Activated CD4-positive, alpha-beta memory T cell treated with anti-CD3 and anti-CD28 coated beads, Interleukin-2, amount 10 ng/mL, durations not matched to agents 7 days and 5 days (primary cell): ENCODE measurements at regions not wholly inside any gene's neighbourhood (a gene's known extent, or its start where the extent isn't known, plus 50 kb on each side); places are given as distances from the start of the nearest gene placed in this dataset.

Source experiments
- CTCF ChIA-PET: fragments of 350-600 bp; sonication (Branson Sonifier 250); formaldehyde crosslinking; loops from one replicate; lab custom pipeline; 2021; ENCODE audit warnings: antibody characterized with exemption, inconsistent platforms; lab: Charles Lee
- POLR2A ChIA-PET: fragments of 350-600 bp; sonication (Branson Sonifier 250); formaldehyde crosslinking; loops from one replicate; lab custom pipeline; 2021; ENCODE audit warnings: antibody characterized with exemption; lab: Charles Lee
- DNase-seq: peaks from one replicate; pipeline ENCODE4 v3.0.0-alpha.2; 2020
- H3K27ac Mint-ChIP-seq: one replicate; pipeline ENCODE4 v1.8.0; 2021; ENCODE audit warnings: mild to moderate bottlenecking, mixed read lengths
- H3K27me3 Mint-ChIP-seq: one replicate; pipeline ENCODE4 v1.8.0; 2021; ENCODE audit warnings: mixed read lengths
- H3K36me3 Mint-ChIP-seq: one replicate; pipeline ENCODE4 v1.8.0; 2021; ENCODE audit warnings: low read depth, mixed read lengths
- H3K4me1 Mint-ChIP-seq: one replicate; pipeline ENCODE4 v1.8.0; 2021; ENCODE audit warnings: mixed read lengths
- H3K4me3 Mint-ChIP-seq: one replicate; pipeline ENCODE4 v1.8.0; 2021; ENCODE audit warnings: mild to moderate bottlenecking, mixed read lengths
- H3K9me3 Mint-ChIP-seq: one replicate; pipeline ENCODE4 v1.8.0; 2021; ENCODE audit warnings: mixed read lengths

- no peaks in the 10 kb centered on the region for H3K36me3 Mint-ChIP-seq
- CTCF ChIA-PET: interaction anchor here (1.0 to 1.1 kb wide), 2 partner anchors 11 to 105 kb away, joined by 3 to 5 read pairs; no protein-coding TSS in a partner anchor
- no peak overlapping the region for H3K4me3 Mint-ChIP-seq
- H3K4me1 Mint-ChIP-seq: no peaks in the 10 kb centered on the region
- peaks cover 4% of the 10 kb centered on the region for H3K27me3 Mint-ChIP-seq
- no peaks in the 10 kb centered on the region for H3K9me3 Mint-ChIP-seq
- no peak overlapping the region for H3K27ac Mint-ChIP-seq
- POLR2A ChIA-PET: no interaction called here
- peak; percentile 29 for DNase-seq
Observed at GRCh38 chr7:132049462-132050304, 493.3 kb upstream of the PODXL start.

DNA sequence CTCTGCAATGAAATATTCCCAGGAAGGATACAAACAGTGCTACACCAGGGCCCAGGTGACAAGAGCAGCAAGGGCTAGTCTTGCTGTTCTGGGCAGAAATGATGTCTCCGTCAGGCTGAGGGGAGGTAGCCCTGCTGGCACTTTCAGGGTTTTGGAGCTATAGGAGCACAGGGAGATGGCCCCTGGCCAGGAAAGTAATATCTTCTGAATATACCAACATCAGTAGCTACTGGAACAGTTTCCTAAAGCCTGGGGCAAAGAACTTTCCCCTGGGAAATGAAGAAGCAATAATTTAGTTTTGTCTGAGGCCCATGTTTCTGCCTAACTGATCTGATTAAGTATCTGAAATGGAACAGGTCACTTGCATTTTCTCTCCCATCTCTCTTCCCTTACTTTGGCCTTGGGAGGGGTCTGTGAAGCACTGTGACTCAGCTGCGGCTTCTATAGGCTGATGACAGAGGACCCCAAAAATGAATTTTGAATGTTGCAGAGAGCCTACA, 489.1 kb upstream of the PODXL start:
- ChIA-PET POLR2A (no interaction called here), CTCF (interaction anchor here (1.3 to 2.2 kb wide), 2 partner anchors 10 to 356 kb away, joined by 4 to 5 read pairs; no protein-coding TSS in a partner anchor)
- Mint-ChIP-seq H3K4me3 (no peak overlapping the region), H3K36me3 (no peaks in the 10 kb centered on the region), H3K9me3 (no peaks in the 10 kb centered on the region), H3K4me1 (no peaks in the 10 kb centered on the region), H3K27ac (no peak overlapping the region), H3K27me3 (peaks cover 4% of the 10 kb centered on the region)
- no peak for DNase-seq

- no peaks in the 10 kb centered on the region for H3K9me3 Mint-ChIP-seq
- H3K27ac Mint-ChIP-seq: no peak overlapping the region
- no peaks in the 10 kb centered on the region for H3K36me3 Mint-ChIP-seq
- no peak overlapping the region for H3K4me3 Mint-ChIP-seq
- POLR2A ChIA-PET: no interaction called here
- DNase-seq: no peak
- peaks cover 3% of the 10 kb centered on the region for H3K27me3 Mint-ChIP-seq
- CTCF ChIA-PET: interaction anchor here (2.2 kb wide), 1 partner anchor 355 kb away, joined by 5 read pairs; no protein-coding TSS in a partner anchor
- H3K4me1 Mint-ChIP-seq: no peaks in the 10 kb centered on the region
Observed at GRCh38 chr7:132045002-132045401, 488.6 kb upstream of the PODXL start.

DNA sequence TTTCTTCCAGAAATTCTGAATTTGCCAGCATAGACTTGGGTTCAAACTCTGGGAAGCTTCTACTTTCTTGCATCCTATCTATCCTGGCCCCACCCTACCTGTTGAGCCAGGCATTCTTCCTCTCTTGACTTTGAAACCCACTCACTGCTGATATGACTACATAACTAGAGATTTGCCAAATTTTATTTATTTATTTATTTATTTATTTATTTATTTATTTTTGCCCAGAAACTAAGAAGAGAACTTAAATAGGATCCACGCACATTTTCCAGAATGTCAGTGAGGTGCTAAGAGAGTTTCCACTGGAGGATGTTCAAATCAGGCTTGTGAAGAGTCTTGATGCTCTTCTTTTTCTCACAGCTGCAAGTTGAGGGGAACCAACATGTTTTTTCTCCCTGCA, 487.8 kb upstream of the PODXL start:
- H3K36me3 Mint-ChIP-seq: no peaks in the 10 kb centered on the region
- no peaks in the 10 kb centered on the region for H3K4me1 Mint-ChIP-seq
- ChIA-PET CTCF (interaction anchor here (1.3 kb wide), 1 partner anchor 25 kb away, joined by 3 read pairs; no protein-coding TSS in a partner anchor), POLR2A (no interaction called here)
- H3K27ac Mint-ChIP-seq: no peak overlapping the region
- no peak overlapping the region for H3K4me3 Mint-ChIP-seq
- no peaks in the 10 kb centered on the region for H3K9me3 Mint-ChIP-seq
- peaks cover 3% of the 10 kb centered on the region for H3K27me3 Mint-ChIP-seq
- no peak for DNase-seq

GRCh38 chr7:132041108-132041507, 484.7 kb upstream of the PODXL start:
- no peak for DNase-seq
- Mint-ChIP-seq H3K36me3 (no peaks in the 10 kb centered on the region), H3K4me1 (no peaks in the 10 kb centered on the region), H3K27ac (no peak overlapping the region), H3K27me3 (peaks cover 3% of the 10 kb centered on the region), H3K4me3 (no peak overlapping the region), H3K9me3 (no peaks in the 10 kb centered on the region)
- ChIA-PET CTCF (no interaction called here), POLR2A (no interaction called here)

DNA sequence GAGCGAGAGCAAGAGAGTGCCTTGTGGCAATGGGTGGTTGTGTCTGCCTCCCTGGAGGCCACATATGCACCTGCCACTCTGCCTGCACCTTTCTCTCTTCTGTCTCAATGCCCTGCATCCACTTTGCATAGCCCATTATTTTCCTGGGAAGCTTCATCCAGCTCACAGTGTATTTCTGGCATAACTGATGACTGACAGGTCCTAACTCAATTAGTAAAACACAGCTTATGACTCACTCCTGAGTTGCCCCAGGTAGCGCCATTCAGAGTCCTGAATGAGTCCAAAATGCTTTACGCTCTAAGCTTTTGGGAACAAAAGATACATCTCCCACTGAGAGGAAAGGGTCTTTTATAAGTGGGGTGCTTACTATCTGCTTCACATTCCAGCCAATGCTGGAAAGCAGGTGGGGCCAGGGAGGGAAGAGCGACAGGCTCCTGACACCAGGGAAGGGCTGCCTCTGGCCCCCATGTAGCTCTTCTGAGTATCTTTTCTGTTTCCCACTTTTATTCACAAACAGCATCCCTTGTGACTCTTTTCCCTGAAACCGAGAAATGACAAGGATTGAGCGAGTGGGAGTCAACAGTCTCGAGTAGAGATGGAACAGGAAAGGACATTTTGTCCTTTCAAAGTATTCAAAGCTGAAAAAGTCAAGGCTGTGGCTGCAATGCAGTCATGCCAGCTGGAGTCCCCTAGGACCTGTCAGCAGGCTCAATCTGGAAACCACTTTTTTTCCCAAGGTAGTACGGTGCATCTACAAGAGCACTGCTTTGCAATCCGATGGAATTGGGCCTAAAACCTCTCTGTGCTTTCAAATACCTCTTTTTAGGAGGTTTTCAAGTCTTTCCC, 479.3 kb upstream of the PODXL start:
- Mint-ChIP-seq H3K4me1 (no peaks in the 10 kb centered on the region), H3K27ac (no peak overlapping the region), H3K9me3 (no peaks in the 10 kb centered on the region), H3K4me3 (no peak overlapping the region), H3K36me3 (no peaks in the 10 kb centered on the region), H3K27me3 (peaks cover 3% of the 10 kb centered on the region)
- POLR2A ChIA-PET: interaction anchor here (1.1 kb wide), 1 partner anchor 19 kb away, joined by 3 read pairs; no protein-coding TSS in a partner anchor
- no peak for DNase-seq
- CTCF ChIA-PET: no interaction called here

DNA sequence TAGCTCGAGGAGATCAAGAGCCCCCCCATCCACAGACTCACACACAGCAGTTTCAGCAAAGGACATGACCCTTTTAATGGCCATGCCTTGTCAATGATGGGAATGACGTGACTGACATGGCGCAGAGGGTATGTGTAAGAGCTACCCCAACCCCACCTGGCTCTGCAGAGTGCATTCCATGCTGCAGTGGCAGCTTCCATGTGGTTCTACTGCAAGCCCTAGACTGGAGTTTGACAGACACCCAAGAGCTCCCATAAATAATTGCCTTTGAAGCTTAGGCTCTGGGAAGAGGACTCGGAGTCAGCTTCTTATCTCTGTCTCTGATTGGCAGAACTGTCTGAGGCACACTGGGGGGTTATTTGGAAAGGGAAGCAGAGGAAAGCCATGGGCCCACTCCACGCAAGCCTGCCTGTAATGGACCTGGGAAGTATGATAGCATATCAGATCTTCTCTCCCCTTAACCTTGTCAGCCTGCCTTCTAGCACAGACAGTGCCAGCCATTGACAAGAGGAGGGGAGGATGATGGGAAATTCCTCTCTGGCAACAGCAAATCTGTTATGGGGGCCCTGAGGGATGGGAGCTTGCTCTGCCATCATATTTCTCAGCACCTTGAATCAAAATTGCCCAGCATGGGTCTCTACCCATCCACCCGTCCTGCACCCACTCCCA, 478.5 kb upstream of the PODXL start:
- H3K9me3 Mint-ChIP-seq: no peaks in the 10 kb centered on the region
- POLR2A ChIA-PET: no interaction called here
- no peak overlapping the region for H3K27ac Mint-ChIP-seq

DNA sequence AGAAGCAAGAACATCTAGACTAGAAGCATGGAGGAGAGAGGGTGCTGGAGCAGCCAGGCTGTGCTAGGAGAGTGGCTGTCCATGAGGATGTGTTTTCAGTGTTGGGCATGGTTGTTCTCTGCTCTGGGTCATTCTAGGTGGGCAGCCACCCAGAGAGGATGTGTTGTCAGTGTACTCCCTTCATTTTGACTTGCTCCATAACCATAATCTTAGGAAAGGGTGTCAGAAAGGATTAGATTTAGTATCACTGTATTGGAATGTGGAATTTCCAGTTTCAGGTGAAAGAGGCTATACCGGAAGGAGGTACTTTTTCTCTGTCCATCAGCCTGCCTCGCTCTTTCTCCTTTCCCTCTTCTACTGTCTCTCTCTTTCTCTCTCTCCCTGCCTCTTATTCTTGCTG, 474.5 kb upstream of the PODXL start:
- H3K9me3 Mint-ChIP-seq: no peaks in the 10 kb centered on the region
- no peaks in the 10 kb centered on the region for H3K36me3 Mint-ChIP-seq
- H3K4me1 Mint-ChIP-seq: no peaks in the 10 kb centered on the region
- H3K27ac Mint-ChIP-seq: no peak overlapping the region
- DNase-seq: no peak
- ChIA-PET POLR2A (no interaction called here), CTCF (no interaction called here)
- H3K4me3 Mint-ChIP-seq: no peak overlapping the region
- no peaks in the 10 kb centered on the region for H3K27me3 Mint-ChIP-seq

More for the DNA sequence above, 478.5 kb upstream of the PODXL start:
- DNase-seq: no peak
- peaks cover 3% of the 10 kb centered on the region for H3K27me3 Mint-ChIP-seq
- CTCF ChIA-PET: no interaction called here
- no peaks in the 10 kb centered on the region for H3K36me3 Mint-ChIP-seq
- no peak overlapping the region for H3K4me3 Mint-ChIP-seq
- H3K4me1 Mint-ChIP-seq: no peaks in the 10 kb centered on the region

- ChIA-PET CTCF (no interaction called here), POLR2A (no interaction called here)
- no peaks in the 10 kb centered on the region for H3K36me3 Mint-ChIP-seq
- no peaks in the 10 kb centered on the region for H3K9me3 Mint-ChIP-seq
- no peak for DNase-seq
- H3K4me3 Mint-ChIP-seq: no peak overlapping the region
- H3K27ac Mint-ChIP-seq: no peak overlapping the region
- no peaks in the 10 kb centered on the region for H3K27me3 Mint-ChIP-seq
- no peaks in the 10 kb centered on the region for H3K4me1 Mint-ChIP-seq
Observed at GRCh38 chr7:132030086-132030568, 473.7 kb upstream of the PODXL start.

DNA sequence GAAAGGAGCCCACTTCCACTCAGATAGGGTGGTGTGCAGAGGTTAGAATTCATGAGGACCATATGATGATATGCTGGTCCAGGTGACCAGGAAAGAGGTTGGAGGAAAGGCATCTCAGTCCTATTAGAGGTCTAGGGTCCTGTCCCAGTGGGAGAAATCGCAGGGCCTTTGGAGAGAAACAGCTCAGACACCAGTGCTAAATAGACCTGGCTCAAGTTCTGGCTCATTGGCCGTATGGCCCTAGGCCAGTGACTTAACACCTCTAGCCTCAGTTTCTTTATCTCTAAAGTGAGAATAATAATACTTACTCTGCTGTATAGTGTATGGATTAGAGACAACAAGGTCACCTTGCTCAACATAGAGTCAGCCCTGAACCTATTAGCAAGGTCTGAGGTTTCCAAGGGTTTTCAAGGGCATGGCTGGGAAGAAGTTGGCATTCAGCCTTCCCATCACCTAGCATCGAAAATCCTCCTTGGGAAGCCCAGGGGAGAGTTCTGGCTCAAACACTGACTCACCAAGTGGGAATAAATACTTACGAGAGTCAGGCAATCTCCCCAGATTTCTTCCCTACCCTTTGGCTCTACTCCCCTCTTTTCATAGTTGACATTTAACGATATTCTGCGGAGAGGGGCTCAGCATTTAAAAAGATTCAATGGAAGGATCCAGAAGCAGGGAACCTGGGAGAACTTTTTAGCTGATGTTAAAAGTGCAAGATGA, 473.1 kb upstream of the PODXL start:
- Mint-ChIP-seq H3K4me3 (no peak overlapping the region), H3K27ac (no peak overlapping the region), H3K9me3 (no peaks in the 10 kb centered on the region), H3K36me3 (no peaks in the 10 kb centered on the region), H3K4me1 (no peaks in the 10 kb centered on the region), H3K27me3 (no peaks in the 10 kb centered on the region)
- ChIA-PET POLR2A (no interaction called here), CTCF (no interaction called here)
- DNase-seq: no peak

- CTCF ChIA-PET: no interaction called here
- no peaks in the 10 kb centered on the region for H3K27me3 Mint-ChIP-seq
- POLR2A ChIA-PET: no interaction called here
- no peaks in the 10 kb centered on the region for H3K36me3 Mint-ChIP-seq
- H3K27ac Mint-ChIP-seq: no peak overlapping the region
- H3K4me3 Mint-ChIP-seq: no peak overlapping the region
- no peaks in the 10 kb centered on the region for H3K4me1 Mint-ChIP-seq
- peaks cover 2% of the 10 kb centered on the region for H3K9me3 Mint-ChIP-seq
- DNase-seq: no peak
Observed at GRCh38 chr7:132028144-132028920, 471.9 kb upstream of the PODXL start.

DNA sequence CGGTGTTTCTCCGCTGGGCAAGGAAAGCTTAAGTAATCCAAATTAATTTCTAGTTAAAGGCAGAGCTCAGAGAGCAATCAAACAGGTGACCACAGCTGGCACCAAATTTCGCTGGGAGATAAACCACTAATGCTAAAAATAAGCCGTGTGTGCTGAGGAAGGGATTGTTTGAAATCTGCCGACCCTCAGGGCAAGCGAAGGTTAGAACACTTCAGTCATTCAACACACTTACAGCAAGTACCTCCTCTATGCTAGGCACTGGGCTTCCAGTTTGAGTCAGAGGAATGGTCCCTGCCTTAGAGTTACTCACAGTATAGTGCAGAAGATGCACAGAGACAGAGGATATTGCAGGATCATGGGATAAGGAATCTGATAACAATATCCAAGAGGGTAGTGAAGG, 467.9 kb upstream of the PODXL start:
- POLR2A ChIA-PET: no interaction called here
- no peak overlapping the region for H3K27ac Mint-ChIP-seq
- H3K4me3 Mint-ChIP-seq: no peak overlapping the region

More for the DNA sequence above, 467.9 kb upstream of the PODXL start:
- Mint-ChIP-seq H3K36me3 (peaks cover 3% of the 10 kb centered on the region), H3K27me3 (no peaks in the 10 kb centered on the region), H3K4me1 (no peaks in the 10 kb centered on the region), H3K9me3 (peaks cover 2% of the 10 kb centered on the region)
- CTCF ChIA-PET: no interaction called here
- DNase-seq: no peak
